ENCODE measurements at regions not wholly inside any gene's neighbourhood (a gene's known extent, or its start where the extent isn't known, plus 50 kb on each side); places are given as distances from the start of the nearest gene placed in this dataset.

DNA sequence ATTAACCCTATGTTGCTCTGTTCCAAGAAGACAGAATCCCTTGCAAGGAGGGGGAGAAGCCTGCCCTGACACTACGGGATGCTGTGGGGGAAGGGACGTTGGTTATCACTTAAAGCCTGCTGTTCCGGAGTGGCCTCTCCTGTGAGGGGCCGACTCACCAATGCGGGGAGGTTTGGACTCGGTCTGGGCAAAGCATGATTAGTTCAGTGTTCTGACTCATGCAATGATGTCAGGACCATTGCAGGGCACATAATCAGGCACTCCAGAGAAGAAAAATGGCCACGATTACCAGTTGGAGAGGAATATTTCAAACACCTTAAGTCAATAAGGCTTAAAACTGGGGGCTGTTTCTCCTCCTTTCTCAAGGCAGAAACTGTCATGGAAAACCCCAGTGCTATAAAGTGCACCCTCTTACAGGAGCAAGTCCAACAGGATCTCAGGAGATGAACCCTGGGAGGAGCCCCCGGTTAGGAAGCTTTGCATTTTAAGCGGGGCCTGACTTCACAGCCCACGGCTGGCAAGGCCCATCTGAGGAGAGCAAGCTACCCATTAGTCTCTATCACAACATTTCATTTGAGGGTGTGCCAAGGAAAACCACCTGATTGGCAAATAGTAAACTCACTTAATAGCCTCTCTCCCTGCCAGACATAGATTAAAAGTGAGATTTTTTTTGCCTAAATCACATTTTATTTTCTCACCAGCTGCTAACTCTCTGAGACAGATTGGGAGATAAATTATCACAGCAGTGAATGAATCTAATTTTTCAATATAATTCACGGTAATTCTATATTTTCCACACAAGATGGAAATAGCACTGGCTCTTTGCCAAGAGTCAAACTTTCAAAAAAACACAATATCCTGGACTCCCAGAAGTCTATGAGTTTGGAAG is 202.5 kb downstream of the C1orf94 start (continued):
- TF ChIP-seq, protein P1, sequence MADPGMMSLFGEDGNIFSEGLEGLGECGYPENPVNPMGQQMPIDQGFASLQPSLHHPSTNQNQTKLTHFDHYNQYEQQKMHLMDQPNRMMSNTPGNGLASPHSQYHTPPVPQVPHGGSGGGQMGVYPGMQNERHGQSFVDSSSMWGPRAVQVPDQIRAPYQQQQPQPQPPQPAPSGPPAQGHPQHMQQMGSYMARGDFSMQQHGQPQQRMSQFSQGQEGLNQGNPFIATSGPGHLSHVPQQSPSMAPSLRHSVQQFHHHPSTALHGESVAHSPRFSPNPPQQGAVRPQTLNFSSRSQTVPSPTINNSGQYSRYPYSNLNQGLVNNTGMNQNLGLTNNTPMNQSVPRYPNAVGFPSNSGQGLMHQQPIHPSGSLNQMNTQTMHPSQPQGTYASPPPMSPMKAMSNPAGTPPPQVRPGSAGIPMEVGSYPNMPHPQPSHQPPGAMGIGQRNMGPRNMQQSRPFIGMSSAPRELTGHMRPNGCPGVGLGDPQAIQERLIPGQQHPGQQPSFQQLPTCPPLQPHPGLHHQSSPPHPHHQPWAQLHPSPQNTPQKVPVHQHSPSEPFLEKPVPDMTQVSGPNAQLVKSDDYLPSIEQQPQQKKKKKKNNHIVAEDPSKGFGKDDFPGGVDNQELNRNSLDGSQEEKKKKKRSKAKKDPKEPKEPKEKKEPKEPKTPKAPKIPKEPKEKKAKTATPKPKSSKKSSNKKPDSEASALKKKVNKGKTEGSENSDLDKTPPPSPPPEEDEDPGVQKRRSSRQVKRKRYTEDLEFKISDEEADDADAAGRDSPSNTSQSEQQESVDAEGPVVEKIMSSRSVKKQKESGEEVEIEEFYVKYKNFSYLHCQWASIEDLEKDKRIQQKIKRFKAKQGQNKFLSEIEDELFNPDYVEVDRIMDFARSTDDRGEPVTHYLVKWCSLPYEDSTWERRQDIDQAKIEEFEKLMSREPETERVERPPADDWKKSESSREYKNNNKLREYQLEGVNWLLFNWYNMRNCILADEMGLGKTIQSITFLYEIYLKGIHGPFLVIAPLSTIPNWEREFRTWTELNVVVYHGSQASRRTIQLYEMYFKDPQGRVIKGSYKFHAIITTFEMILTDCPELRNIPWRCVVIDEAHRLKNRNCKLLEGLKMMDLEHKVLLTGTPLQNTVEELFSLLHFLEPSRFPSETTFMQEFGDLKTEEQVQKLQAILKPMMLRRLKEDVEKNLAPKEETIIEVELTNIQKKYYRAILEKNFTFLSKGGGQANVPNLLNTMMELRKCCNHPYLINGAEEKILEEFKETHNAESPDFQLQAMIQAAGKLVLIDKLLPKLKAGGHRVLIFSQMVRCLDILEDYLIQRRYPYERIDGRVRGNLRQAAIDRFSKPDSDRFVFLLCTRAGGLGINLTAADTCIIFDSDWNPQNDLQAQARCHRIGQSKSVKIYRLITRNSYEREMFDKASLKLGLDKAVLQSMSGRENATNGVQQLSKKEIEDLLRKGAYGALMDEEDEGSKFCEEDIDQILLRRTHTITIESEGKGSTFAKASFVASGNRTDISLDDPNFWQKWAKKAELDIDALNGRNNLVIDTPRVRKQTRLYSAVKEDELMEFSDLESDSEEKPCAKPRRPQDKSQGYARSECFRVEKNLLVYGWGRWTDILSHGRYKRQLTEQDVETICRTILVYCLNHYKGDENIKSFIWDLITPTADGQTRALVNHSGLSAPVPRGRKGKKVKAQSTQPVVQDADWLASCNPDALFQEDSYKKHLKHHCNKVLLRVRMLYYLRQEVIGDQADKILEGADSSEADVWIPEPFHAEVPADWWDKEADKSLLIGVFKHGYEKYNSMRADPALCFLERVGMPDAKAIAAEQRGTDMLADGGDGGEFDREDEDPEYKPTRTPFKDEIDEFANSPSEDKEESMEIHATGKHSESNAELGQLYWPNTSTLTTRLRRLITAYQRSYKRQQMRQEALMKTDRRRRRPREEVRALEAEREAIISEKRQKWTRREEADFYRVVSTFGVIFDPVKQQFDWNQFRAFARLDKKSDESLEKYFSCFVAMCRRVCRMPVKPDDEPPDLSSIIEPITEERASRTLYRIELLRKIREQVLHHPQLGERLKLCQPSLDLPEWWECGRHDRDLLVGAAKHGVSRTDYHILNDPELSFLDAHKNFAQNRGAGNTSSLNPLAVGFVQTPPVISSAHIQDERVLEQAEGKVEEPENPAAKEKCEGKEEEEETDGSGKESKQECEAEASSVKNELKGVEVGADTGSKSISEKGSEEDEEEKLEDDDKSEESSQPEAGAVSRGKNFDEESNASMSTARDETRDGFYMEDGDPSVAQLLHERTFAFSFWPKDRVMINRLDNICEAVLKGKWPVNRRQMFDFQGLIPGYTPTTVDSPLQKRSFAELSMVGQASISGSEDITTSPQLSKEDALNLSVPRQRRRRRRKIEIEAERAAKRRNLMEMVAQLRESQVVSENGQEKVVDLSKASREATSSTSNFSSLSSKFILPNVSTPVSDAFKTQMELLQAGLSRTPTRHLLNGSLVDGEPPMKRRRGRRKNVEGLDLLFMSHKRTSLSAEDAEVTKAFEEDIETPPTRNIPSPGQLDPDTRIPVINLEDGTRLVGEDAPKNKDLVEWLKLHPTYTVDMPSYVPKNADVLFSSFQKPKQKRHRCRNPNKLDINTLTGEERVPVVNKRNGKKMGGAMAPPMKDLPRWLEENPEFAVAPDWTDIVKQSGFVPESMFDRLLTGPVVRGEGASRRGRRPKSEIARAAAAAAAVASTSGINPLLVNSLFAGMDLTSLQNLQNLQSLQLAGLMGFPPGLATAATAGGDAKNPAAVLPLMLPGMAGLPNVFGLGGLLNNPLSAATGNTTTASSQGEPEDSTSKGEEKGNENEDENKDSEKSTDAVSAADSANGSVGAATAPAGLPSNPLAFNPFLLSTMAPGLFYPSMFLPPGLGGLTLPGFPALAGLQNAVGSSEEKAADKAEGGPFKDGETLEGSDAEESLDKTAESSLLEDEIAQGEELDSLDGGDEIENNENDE (IDR thresholded peaks at IDR 0.05; ENCODE audit: low read depth, low read length) = no peak
- TF ChIP-seq EWSR1 (IDR thresholded peaks at IDR 0.05; ENCODE audit: borderline replicate concordance, low read depth, partially characterized antibody) (no peak), ZNF79 (CRISPR knock-in tag; IDR thresholded peaks at IDR 0.05; ENCODE audit: low read depth) (no peak), KLF16 (IDR thresholded peaks at IDR 0.05) (peak; percentile 51; the same call in 1 of the 2 replicates), CBFA2T3 (IDR thresholded peaks at IDR 0.05) (peak; percentile 93), SMARCA4 (IDR thresholded peaks at IDR 0.05) (peak; percentile 76), MTA2 (IDR thresholded peaks at IDR 0.05; ENCODE audit: low read depth) (peak; percentile 61), SMARCC2 (IDR thresholded peaks at IDR 0.05; ENCODE audit: low read depth) (no peak), SOX6 (IDR thresholded peaks at IDR 0.05) (peak; percentile 46; the same call in 1 of the 2 replicates), ERF (CRISPR knock-in tag; IDR thresholded peaks at IDR 0.05) (no peak), SREBF2 (CRISPR knock-in tag; IDR thresholded peaks at IDR 0.05) (no peak), POLR3G (IDR thresholded peaks at IDR 0.05; ENCODE audit: extremely low read depth, insufficient read length, insufficient replicate concordance) (no peak), NCOR1 (IDR thresholded peaks at IDR 0.05) (peak; percentile 76)
- TF ChIP-seq, protein P2, sequence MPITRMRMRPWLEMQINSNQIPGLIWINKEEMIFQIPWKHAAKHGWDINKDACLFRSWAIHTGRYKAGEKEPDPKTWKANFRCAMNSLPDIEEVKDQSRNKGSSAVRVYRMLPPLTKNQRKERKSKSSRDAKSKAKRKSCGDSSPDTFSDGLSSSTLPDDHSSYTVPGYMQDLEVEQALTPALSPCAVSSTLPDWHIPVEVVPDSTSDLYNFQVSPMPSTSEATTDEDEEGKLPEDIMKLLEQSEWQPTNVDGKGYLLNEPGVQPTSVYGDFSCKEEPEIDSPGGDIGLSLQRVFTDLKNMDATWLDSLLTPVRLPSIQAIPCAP (CRISPR knock-in tag; IDR thresholded peaks at IDR 0.05; ENCODE audit: borderline replicate concordance) = no peak
- TF ChIP-seq, protein P3, sequence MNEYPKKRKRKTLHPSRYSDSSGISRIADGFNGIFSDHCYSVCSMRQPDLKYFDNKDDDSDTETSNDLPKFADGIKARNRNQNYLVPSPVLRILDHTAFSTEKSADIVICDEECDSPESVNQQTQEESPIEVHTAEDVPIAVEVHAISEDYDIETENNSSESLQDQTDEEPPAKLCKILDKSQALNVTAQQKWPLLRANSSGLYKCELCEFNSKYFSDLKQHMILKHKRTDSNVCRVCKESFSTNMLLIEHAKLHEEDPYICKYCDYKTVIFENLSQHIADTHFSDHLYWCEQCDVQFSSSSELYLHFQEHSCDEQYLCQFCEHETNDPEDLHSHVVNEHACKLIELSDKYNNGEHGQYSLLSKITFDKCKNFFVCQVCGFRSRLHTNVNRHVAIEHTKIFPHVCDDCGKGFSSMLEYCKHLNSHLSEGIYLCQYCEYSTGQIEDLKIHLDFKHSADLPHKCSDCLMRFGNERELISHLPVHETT (CRISPR knock-in tag; conservative IDR thresholded peaks at IDR 0.05 in 1 of 2, IDR thresholded peaks at IDR 0.05 in 1 of 2) = 0 out of 4 replicates have a peak, but pooled peaks of 1 of the 2 experiments have one; percentile 25

Measured in K562 (cell line).